T-helper 17 cell (primary cell): ENCODE measurements at regions not wholly inside any gene's neighbourhood (a gene's known extent, or its start where the extent isn't known, plus 50 kb on each side); places are given as distances from the start of the nearest gene placed in this dataset.

Experiments
- ATAC-seq: fragments of 150-1000 bp; cut with Tn5 transposase; 2 replicates; pipeline ENCODE4 v1.10.0; 2021; ENCODE audit warnings: mild to moderate bottlenecking, moderate library complexity
- DNase-seq, 3 donors: peaks; one replicate each; pipeline versions ENCODE4 v3.0.0 to v3.0.0-alpha.2; 2020 to 2021
- H3K9me3 ChIP-seq: one replicate; pipeline ENCODE4 v1.7.0; 2013; ENCODE audit warnings: low read length, mild to moderate bottlenecking; ENCODE audit not compliant: control insufficient read depth, poor library complexity, severe bottlenecking
- H3K27ac Mint-ChIP-seq: one replicate; pipeline ENCODE4 v1.8.0; 2022; ENCODE audit warnings: mild to moderate bottlenecking, moderate library complexity, mixed read lengths
- H3K27me3 Mint-ChIP-seq: one replicate; pipeline ENCODE4 v1.8.0; 2022; ENCODE audit warnings: mixed read lengths
- H3K36me3 Mint-ChIP-seq: one replicate; pipeline ENCODE4 v1.8.0; 2022; ENCODE audit warnings: low read depth, mixed read lengths
- H3K4me1 Mint-ChIP-seq: one replicate; pipeline ENCODE4 v1.8.0; 2022; ENCODE audit warnings: mild to moderate bottlenecking, mixed read lengths
- H3K4me3 Mint-ChIP-seq: one replicate; pipeline ENCODE4 v1.8.0; 2022; ENCODE audit warnings: mild to moderate bottlenecking, moderate library complexity, mixed read lengths

GRCh38 chr7:12949060-12949931 lies 261.9 kb downstream of the ARL4A start:
- Mint-ChIP-seq H3K36me3 (no peaks in the 10 kb centered on the region), H3K4me1 (no peaks in the 10 kb centered on the region), H3K4me3 (no peak overlapping the region), H3K27me3 (no peaks in the 10 kb centered on the region), H3K27ac (no peak overlapping the region)
- DNase-seq, result no peak
- H3K9me3 ChIP-seq, result no peaks in the 10 kb centered on the region
- ATAC-seq, result no peak

DNA sequence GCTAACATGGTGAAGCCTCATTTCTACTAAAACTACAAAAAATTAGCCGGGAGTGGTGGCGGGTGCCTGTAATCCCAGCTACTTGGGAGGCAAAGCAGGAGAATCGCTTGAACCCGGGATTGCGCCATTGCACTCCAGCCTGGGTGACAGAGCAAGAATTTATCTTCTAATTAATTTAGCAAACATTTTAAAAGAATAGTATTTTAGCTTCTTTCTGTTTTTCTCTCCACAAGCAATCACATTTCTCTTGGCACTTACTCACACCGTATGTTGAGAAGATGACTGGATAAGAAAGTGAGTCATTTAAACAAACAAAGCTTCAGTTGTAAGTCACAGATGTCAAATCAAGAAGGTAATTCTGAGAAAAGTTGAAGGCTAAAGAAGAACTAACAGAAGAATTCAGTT lies 264.0 kb downstream of the ARL4A start:
- H3K9me3 ChIP-seq, result no peaks in the 10 kb centered on the region
- Mint-ChIP-seq H3K4me1 (no peaks in the 10 kb centered on the region), H3K27ac (no peak overlapping the region), H3K4me3 (no peak overlapping the region), H3K27me3 (no peaks in the 10 kb centered on the region), H3K36me3 (no peaks in the 10 kb centered on the region)
- no peak for DNase-seq
- ATAC-seq, result no peak

DNA sequence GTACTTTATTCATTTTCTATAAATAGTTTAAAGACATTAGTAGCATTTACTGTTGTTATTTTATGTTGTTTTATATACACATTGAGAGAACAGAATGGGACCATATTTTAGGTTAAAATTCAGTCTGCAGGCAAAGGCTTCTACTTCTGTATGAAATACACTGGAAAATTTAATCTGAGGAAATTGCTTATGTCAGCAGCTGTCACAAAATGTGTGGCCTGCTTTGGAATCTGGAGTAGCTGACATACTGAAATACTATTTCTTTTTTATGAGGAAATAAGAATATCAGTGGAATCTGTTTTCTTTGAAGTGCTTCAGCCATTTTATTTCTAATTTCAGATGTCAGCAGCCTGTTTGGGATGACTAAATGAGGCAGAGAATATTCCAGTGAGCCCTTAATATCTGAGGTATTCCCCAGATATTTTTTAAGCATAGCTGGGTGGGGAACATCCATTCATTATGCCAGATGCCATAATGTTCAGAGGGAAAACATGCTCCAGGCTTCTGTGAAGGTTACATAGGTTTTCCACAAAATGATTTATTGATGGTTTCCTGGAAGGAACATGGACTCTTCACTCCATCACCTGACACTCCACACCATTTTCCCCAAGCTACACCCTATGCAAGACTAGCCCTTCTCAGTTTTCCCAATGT lies 267.1 kb downstream of the ARL4A start:
- Mint-ChIP-seq H3K4me3 (no peak overlapping the region), H3K4me1 (no peaks in the 10 kb centered on the region), H3K36me3 (no peaks in the 10 kb centered on the region), H3K27ac (no peak overlapping the region), H3K27me3 (peaks cover 6% of the 10 kb centered on the region)
- no peak for ATAC-seq
- no peaks in the 10 kb centered on the region for H3K9me3 ChIP-seq
- DNase-seq, result no peak

GRCh38 chr7:12957487-12957886 lies 270.1 kb downstream of the ARL4A start:
- ATAC-seq, result no peak
- Mint-ChIP-seq H3K27ac (peak overlapping the region; percentile 49), H3K36me3 (no peaks in the 10 kb centered on the region), H3K4me1 (peaks cover 2% of the 10 kb centered on the region), H3K27me3 (peaks cover 21% of the 10 kb centered on the region), H3K4me3 (no peak overlapping the region)
- H3K9me3 ChIP-seq, result no peaks in the 10 kb centered on the region
- no peak for DNase-seq

GRCh38 chr7:12961910-12962480 lies 274.6 kb downstream of the ARL4A start:
- Mint-ChIP-seq H3K27me3 (peaks cover 45% of the 10 kb centered on the region), H3K36me3 (no peaks in the 10 kb centered on the region), H3K27ac (no peak overlapping the region), H3K4me1 (peaks cover 4% of the 10 kb centered on the region), H3K4me3 (no peak overlapping the region)
- DNase-seq (no peak), ATAC-seq (no peak)
- no peaks in the 10 kb centered on the region for H3K9me3 ChIP-seq

DNA sequence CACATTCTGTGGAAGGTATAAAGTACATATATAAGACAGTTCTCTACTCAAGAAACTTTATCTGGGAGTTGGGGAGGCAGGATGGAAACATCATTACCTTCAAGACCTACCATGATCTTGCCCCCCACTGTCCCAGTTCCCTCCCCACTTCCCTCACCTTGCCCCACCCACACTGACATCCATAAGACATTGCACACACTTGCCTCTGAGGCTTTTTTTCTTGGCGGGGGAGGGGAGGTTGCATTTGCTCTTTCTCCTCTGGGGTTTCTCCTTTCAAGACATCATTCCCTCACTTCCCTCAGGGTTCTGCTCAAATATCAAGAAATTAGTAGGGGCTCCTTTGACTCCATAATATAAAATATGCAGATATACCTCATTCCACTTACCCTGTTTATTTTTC lies 276.0 kb downstream of the ARL4A start:
- H3K27me3 Mint-ChIP-seq, result peaks cover 54% of the 10 kb centered on the region
- no peaks in the 10 kb centered on the region for H3K9me3 ChIP-seq
- H3K27ac Mint-ChIP-seq, result peak overlapping the region; percentile 34
- H3K4me1 Mint-ChIP-seq, result peaks cover 5% of the 10 kb centered on the region
- ATAC-seq (no peak), DNase-seq (no peak)
- no peaks in the 10 kb centered on the region for H3K36me3 Mint-ChIP-seq
- H3K4me3 Mint-ChIP-seq, result no peak overlapping the region

- Mint-ChIP-seq H3K4me1 (peaks cover 6% of the 10 kb centered on the region), H3K4me3 (no peak overlapping the region), H3K27ac (no peak overlapping the region), H3K27me3 (peaks cover 49% of the 10 kb centered on the region), H3K36me3 (no peaks in the 10 kb centered on the region)
- ATAC-seq, result no peak
- DNase-seq, result no peak
- no peaks in the 10 kb centered on the region for H3K9me3 ChIP-seq
Observed at GRCh38 chr7:12964836-12965235, 277.4 kb downstream of the ARL4A start.

DNA sequence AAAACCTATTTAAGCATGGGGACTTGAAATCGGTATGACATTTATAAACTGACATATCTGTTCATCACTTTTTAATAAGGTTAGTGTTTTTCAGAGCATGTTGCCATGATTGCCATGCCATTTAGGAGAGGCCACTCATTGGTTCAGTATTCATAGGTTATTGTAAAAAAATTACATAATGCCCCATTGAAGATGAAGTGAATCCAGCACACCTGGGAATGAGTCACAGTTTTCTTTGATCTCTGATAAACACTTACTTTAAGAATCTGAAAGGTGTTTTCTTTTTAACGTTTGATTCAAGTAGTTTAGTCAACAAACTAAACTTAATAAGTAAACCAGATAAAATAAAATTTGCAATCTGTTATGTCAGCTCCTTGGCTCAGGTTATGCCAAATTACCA lies 278.3 kb downstream of the ARL4A start:
- Mint-ChIP-seq H3K36me3 (no peaks in the 10 kb centered on the region), H3K27ac (no peak overlapping the region), H3K4me1 (peaks cover 6% of the 10 kb centered on the region), H3K4me3 (no peak overlapping the region), H3K27me3 (peaks cover 46% of the 10 kb centered on the region)
- DNase-seq (no peak), ATAC-seq (no peak)
- H3K9me3 ChIP-seq, result no peaks in the 10 kb centered on the region

DNA sequence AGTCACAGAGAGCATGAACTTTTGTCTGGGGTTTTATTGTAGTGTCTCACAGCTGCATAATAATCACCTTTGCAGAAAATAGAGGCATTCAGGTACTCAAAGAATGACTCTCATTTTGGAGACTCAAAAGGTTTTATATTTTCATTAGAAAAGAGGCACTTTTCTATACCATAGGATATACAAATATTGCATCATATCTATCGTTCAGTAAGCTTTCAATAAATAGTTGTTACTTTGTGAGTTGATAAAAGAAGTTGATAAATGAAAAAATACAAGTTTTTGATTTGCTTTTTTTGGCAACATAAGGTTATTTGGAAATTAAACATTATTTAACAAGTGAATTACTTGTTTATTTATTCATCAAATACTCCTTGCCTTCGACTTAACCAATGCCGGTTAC lies 279.9 kb downstream of the ARL4A start:
- Mint-ChIP-seq H3K4me1 (peaks cover 3% of the 10 kb centered on the region), H3K27ac (no peak overlapping the region), H3K27me3 (peaks cover 44% of the 10 kb centered on the region), H3K36me3 (no peaks in the 10 kb centered on the region), H3K4me3 (no peak overlapping the region)
- ATAC-seq (no peak), DNase-seq (no peak)
- H3K9me3 ChIP-seq, result no peaks in the 10 kb centered on the region

- Mint-ChIP-seq H3K4me3 (no peak overlapping the region), H3K36me3 (no peaks in the 10 kb centered on the region), H3K4me1 (peaks cover 2% of the 10 kb centered on the region), H3K27me3 (peaks cover 32% of the 10 kb centered on the region), H3K27ac (no peak overlapping the region)
- ATAC-seq (no peak), DNase-seq (no peak)
- no peaks in the 10 kb centered on the region for H3K9me3 ChIP-seq
Observed at GRCh38 chr7:12968836-12969422, 281.5 kb downstream of the ARL4A start.

- Mint-ChIP-seq H3K36me3 (no peaks in the 10 kb centered on the region), H3K4me1 (peaks cover 2% of the 10 kb centered on the region), H3K4me3 (no peak overlapping the region), H3K27me3 (peaks cover 26% of the 10 kb centered on the region), H3K27ac (no peak overlapping the region)
- no peaks in the 10 kb centered on the region for H3K9me3 ChIP-seq
- DNase-seq, result no peak
- no peak for ATAC-seq
Observed at GRCh38 chr7:12970626-12971025, 283.2 kb downstream of the ARL4A start.

DNA sequence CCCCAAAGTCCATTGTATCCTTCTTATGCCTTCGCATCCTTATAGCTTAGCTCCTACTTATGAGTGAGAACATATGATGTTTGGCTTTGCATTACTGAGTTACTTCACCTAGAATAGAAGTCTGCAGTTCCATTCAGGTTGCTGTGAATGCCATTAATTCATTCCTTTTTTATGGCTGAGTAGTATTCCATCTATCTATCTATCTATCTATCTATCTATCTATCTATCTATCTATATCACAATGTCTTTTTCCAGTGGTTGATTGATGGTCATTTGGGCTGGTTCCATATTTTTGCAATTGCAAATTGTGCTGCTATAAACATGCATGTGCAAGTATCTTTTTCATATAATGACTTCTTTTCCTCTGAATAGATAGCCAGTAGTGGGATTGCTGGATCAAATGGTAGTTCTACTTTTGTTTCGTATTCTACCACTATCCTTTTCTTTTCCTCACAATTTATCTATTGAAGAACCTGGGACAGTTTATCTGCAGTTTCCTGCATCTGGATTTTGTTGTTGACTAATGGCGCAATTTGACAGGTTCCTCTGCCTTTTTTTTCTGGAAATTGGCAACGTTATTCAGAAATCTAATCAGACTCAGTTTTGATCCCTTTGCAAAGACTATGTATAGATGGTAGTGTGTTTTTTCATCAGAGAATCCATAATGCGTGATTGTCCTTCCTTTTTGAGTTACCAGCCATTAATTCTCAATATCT lies 287.2 kb downstream of the ARL4A start:
- Mint-ChIP-seq H3K4me3 (no peak overlapping the region), H3K27ac (no peak overlapping the region), H3K36me3 (no peaks in the 10 kb centered on the region), H3K4me1 (no peaks in the 10 kb centered on the region), H3K27me3 (peaks cover 12% of the 10 kb centered on the region)
- no peaks in the 10 kb centered on the region for H3K9me3 ChIP-seq
- ATAC-seq (no peak), DNase-seq (no peak)

GRCh38 chr7:12975412-12975811 lies 288.0 kb downstream of the ARL4A start:
- no peak for ATAC-seq
- Mint-ChIP-seq H3K36me3 (no peaks in the 10 kb centered on the region), H3K4me3 (no peak overlapping the region), H3K4me1 (no peaks in the 10 kb centered on the region), H3K27ac (no peak overlapping the region), H3K27me3 (peaks cover 12% of the 10 kb centered on the region)
- no peaks in the 10 kb centered on the region for H3K9me3 ChIP-seq
- no peak for DNase-seq
